ENCODE measurements at regions not wholly inside any gene's neighbourhood (a gene's known extent, or its start where the extent isn't known, plus 50 kb on each side); places are given as distances from the start of the nearest gene placed in this dataset.

- no peaks in the 10 kb centered on the region for H3K4me1 ChIP-seq (ENCODE audit: control insufficient read depth, extremely low read depth, insufficient read depth, low read length)
- no peak overlapping the region for H3K4me3 ChIP-seq (replicated peaks in 1 of 3; ENCODE audit: insufficient read depth in 1 of 3, low read depth in 1 of 3, low read length in 3 of 3)
- H3K79me2 ChIP-seq (ENCODE audit: control insufficient read depth, insufficient read depth, low read length): no peaks in the 10 kb centered on the region
- no TSS peak for BruUV-seq (replicated peaks)
- no peak overlapping the region for H3K4me2 ChIP-seq (ENCODE audit: insufficient read depth, low read length)
- H4K20me1 ChIP-seq (replicated peaks; ENCODE audit: control insufficient read depth, extremely low read depth, insufficient read depth, low read length): no peaks in the 10 kb centered on the region
- TF ChIP-seq MAX (IDR thresholded peaks at IDR 0.05; ENCODE audit: insufficient read depth, insufficient read length) (no peak), POLR2A (IDR thresholded peaks at IDR 0.05; ENCODE audit: low read depth, low read length) (no peak), JUN (IDR thresholded peaks at IDR 0.05; ENCODE audit: borderline replicate concordance, insufficient read depth, insufficient read length, low read depth) (no peak), CTCF (IDR thresholded peaks at IDR 0.05; ENCODE audit: extremely low read depth in 1 of 2, insufficient read depth in 1 of 2, low read depth in 1 of 2, low read length in 2 of 2) (no peak), EZH2 (IDR thresholded peaks at IDR 0.05; ENCODE audit: borderline replicate concordance, low read depth, low read length, severe bottlenecking) (no peak), MYC (IDR thresholded peaks at IDR 0.05; ENCODE audit: low read depth, low read length) (no peak), POLR2AphosphoS5 (IDR thresholded peaks at IDR 0.05; ENCODE audit: insufficient read depth, low read depth, low read length) (no peak), FOS (IDR thresholded peaks at IDR 0.05; ENCODE audit: borderline replicate concordance, insufficient read depth, low read length) (no peak), GATA2 (IDR thresholded peaks at IDR 0.05; ENCODE audit: insufficient read depth, insufficient read length, low read depth, low read length) (no peak)
- ChIA-PET CTCF (interaction anchor here (0.5 kb wide), 1 partner anchor 61 kb away, joined by 3 read pairs; no protein-coding TSS in a partner anchor), POLR2A (no interaction called here)
- no peaks in the 10 kb centered on the region for H3K27me3 ChIP-seq (ENCODE audit: control insufficient read depth in 2 of 2, insufficient read depth in 2 of 2, low read length in 2 of 2)
- H2AFZ ChIP-seq (ENCODE audit: low read depth, low read length): no peak overlapping the region
- H3K9me1 ChIP-seq (replicated peaks; ENCODE audit: control insufficient read depth, extremely low read depth, insufficient read depth, low read length): no peaks in the 10 kb centered on the region
- intact Hi-C loops (cut with micrococcal nuclease): no loop called here
- DNase-seq (ENCODE audit: low read depth, low spot score) (no peak), FAIRE-seq (no peak)
- dilution Hi-C loops (cut with MboI; ENCODE audit: extremely low pct_ligation_motif_present, low sequenced_read_pairs): no loop called here
- H3K36me3 ChIP-seq (ENCODE audit: control insufficient read depth in 2 of 2, extremely low read depth in 1 of 2, insufficient read depth in 2 of 2, low read length in 2 of 2): no peaks in the 10 kb centered on the region
- H3K9me3 ChIP-seq (replicated peaks; ENCODE audit: control insufficient read depth, insufficient read depth, low read length): no peaks in the 10 kb centered on the region
- H3K27ac ChIP-seq (ENCODE audit: insufficient read depth, low read depth, low read length): no peak overlapping the region
- no peak overlapping the region for H3K9ac ChIP-seq (replicated peaks; ENCODE audit: extremely low read depth, insufficient read depth, low read length)
These were observed 381.0 kb upstream of the EMCN start for GRCh38 chr4:100898844-100899243.

All from endothelial cell of umbilical vein (primary cell).